Astrocyte (in vitro differentiated cells and primary cell): ENCODE measurements at regions not wholly inside any gene's neighbourhood (a gene's known extent, or its start where the extent isn't known, plus 50 kb on each side); places are given as distances from the start of the nearest gene placed in this dataset.

Source experiments
- DNase-seq: peaks from one replicate; pipeline ENCODE4 v3.0.0-alpha.2; 2010; ENCODE audit warnings: low read depth
- FAIRE-seq: peaks from 2 replicates; lab custom pipeline; 2011; peaks lifted over from hg19 to GRCh38; lab: Jason Lieb, UNC
- H2AFZ ChIP-seq: 2 replicates; pipeline ENCODE4 v1.6.0; 2012; ENCODE audit warnings: low read depth, low read length, inconsistent platforms
- H3K27ac ChIP-seq: 2 replicates; pipeline ENCODE4 v1.5.1; 2011; ENCODE audit warnings: low read depth, low read length, inconsistent platforms
- H3K27me3 ChIP-seq: 2 replicates; pipeline ENCODE4 v1.6.0; 2011; ENCODE audit warnings: low read length, inconsistent platforms; ENCODE audit not compliant: insufficient read depth
- H3K36me3 ChIP-seq: 2 replicates; pipeline ENCODE4 v1.5.1; 2011; ENCODE audit warnings: low read length, inconsistent platforms; ENCODE audit not compliant: insufficient read depth
- H3K4me1 ChIP-seq: 2 replicates; pipeline ENCODE4 v1.5.1; 2011; ENCODE audit warnings: low read length, inconsistent platforms; ENCODE audit not compliant: insufficient read depth
- H3K4me2 ChIP-seq: 2 replicates; pipeline ENCODE4 v1.6.0; 2012; ENCODE audit warnings: low read length, inconsistent platforms
- H3K4me3 ChIP-seq: 2 replicates; pipeline ENCODE4 v1.5.1; 2011; ENCODE audit warnings: low read depth, mild to moderate bottlenecking, low read length, inconsistent platforms; ENCODE audit not compliant: insufficient read depth
- H3K79me2 ChIP-seq: 2 replicates; pipeline ENCODE4 v1.6.0; 2012; ENCODE audit warnings: mild to moderate bottlenecking, low read length, inconsistent platforms; ENCODE audit not compliant: insufficient read depth
- H3K9ac ChIP-seq: 2 replicates; pipeline ENCODE4 v1.6.0; 2012; ENCODE audit warnings: mild to moderate bottlenecking, low read length, inconsistent platforms
- H3K9me3 ChIP-seq: 2 replicates; pipeline ENCODE4 v1.5.1; 2012; ENCODE audit warnings: low read depth, mild to moderate bottlenecking, low read length, inconsistent platforms; ENCODE audit not compliant: insufficient read depth
- H4K20me1 ChIP-seq: 2 replicates; pipeline ENCODE4 v1.6.0; 2012; ENCODE audit warnings: low read length, inconsistent platforms; ENCODE audit not compliant: insufficient read depth
- H3K27ac Mint-ChIP-seq: one replicate; pipeline ENCODE4 v1.8.0; 2021; ENCODE audit warnings: mild to moderate bottlenecking, mixed read lengths; ENCODE audit not compliant: unreplicated experiment
- H3K27me3 Mint-ChIP-seq: one replicate; pipeline ENCODE4 v1.8.0; 2021; ENCODE audit warnings: low read depth, mixed read lengths; ENCODE audit not compliant: unreplicated experiment
- H3K36me3 Mint-ChIP-seq: one replicate; pipeline ENCODE4 v1.8.0; 2021; ENCODE audit warnings: low read depth, mixed read lengths; ENCODE audit not compliant: unreplicated experiment
- H3K4me1 Mint-ChIP-seq: one replicate; pipeline ENCODE4 v1.8.0; 2021; ENCODE audit warnings: low read depth, mixed read lengths; ENCODE audit not compliant: unreplicated experiment
- H3K4me3 Mint-ChIP-seq: one replicate; pipeline ENCODE4 v1.8.0; 2021; ENCODE audit warnings: mild to moderate bottlenecking, moderate library complexity, mixed read lengths; ENCODE audit not compliant: unreplicated experiment
- H3K9me3 Mint-ChIP-seq: one replicate; pipeline ENCODE4 v1.8.0; 2021; ENCODE audit warnings: mild to moderate bottlenecking, mixed read lengths; ENCODE audit not compliant: unreplicated experiment
- CTCF ChIP-seq: IDR thresholded peaks from 2 replicates; pipeline ENCODE4 v1.5.1; 2011; ENCODE audit warnings: low read depth, mild to moderate bottlenecking, inconsistent platforms, low read length, moderate library complexity; ENCODE audit not compliant: insufficient read depth
- EZH2 ChIP-seq: IDR thresholded peaks from 2 replicates; pipeline ENCODE4 v1.6.1; 2012; ENCODE audit warnings: mild to moderate bottlenecking, low read length, inconsistent platforms; ENCODE audit not compliant: insufficient read depth

- FAIRE-seq, result no peak
- H3K36me3 ChIP-seq, result no peaks in the 10 kb centered on the region
- H3K4me2 ChIP-seq, result no peak overlapping the region
- no peak for TF ChIP-seq EZH2
- no peak for TF ChIP-seq CTCF
- no peak for DNase-seq
- H3K4me3 ChIP-seq, result no peak overlapping the region
- Mint-ChIP-seq H3K27ac (no peak overlapping the region), H3K27me3 (no peaks in the 10 kb centered on the region), H3K4me1 (peaks cover 20% of the 10 kb centered on the region), H3K9me3 (peaks cover 17% of the 10 kb centered on the region), H3K36me3 (peaks cover 4% of the 10 kb centered on the region), H3K4me3 (no peak overlapping the region)
- H3K9me3 ChIP-seq, result no peaks in the 10 kb centered on the region
- no peak overlapping the region for H3K27ac ChIP-seq
- no peak overlapping the region for H2AFZ ChIP-seq
- no peaks in the 10 kb centered on the region for H3K79me2 ChIP-seq
- H4K20me1 ChIP-seq, result no peaks in the 10 kb centered on the region
- H3K27me3 ChIP-seq, result no peaks in the 10 kb centered on the region
- H3K9ac ChIP-seq, result no peak overlapping the region
- H3K4me1 ChIP-seq, result peaks cover 4% of the 10 kb centered on the region
These were observed 173.6 kb upstream of the SMAD3 start for GRCh38 chr15:66891776-66892175.

DNA sequence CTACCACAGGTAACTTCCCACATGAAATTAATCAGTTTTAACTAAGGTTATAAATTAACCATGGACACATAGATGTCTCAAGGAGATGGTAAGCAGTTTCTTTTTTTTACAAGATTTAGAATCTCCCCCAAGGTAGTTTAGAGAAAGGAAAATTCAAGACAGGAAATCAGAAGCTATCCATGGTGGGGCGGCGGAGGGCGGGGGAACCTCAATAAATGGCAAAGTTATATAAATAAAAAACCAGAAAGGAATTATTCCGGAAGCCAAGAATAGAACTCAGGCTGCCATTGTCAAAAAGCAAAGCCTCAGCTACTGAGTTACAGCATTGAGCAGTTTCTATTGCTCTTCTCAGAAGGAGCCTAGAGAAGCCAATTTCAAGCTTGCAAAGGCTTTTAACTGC is 172.1 kb upstream of the SMAD3 start:
- Histone ChIP-seq H3K79me2 (no peaks in the 10 kb centered on the region), H3K27me3 (no peaks in the 10 kb centered on the region), H3K4me3 (no peak overlapping the region), H3K27ac (no peak overlapping the region), H3K4me2 (no peak overlapping the region), H3K9me3 (no peaks in the 10 kb centered on the region), H4K20me1 (no peaks in the 10 kb centered on the region), H3K4me1 (peaks cover 4% of the 10 kb centered on the region), H3K9ac (no peak overlapping the region), H2AFZ (no peak overlapping the region), H3K36me3 (no peaks in the 10 kb centered on the region)
- Mint-ChIP-seq H3K4me3 (no peak overlapping the region), H3K9me3 (peaks cover 17% of the 10 kb centered on the region), H3K27ac (no peak overlapping the region), H3K36me3 (no peaks in the 10 kb centered on the region), H3K27me3 (no peaks in the 10 kb centered on the region), H3K4me1 (peaks cover 15% of the 10 kb centered on the region)
- DNase-seq, result no peak
- no peak for FAIRE-seq
- TF ChIP-seq CTCF, result no peak
- TF ChIP-seq EZH2, result no peak

DNA sequence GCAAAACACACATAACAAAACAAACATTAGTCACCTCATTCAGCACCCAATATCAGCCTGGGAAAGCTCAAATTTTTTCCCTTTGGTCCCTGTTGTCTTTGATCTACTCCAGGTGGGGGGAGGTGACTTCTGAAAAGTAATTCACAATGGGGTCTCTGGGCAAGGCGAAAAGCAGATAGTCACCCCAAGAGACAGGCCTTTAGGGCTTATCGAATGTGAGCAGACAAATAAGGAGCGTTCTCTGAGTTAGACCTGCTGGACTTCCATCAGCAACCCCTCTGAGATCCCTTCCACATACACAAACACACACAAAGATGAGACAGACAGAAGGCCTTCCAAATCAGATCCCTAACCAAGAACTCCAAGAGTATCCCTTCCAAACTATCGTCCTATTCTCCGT is 171.0 kb upstream of the SMAD3 start:
- Histone ChIP-seq H3K27me3 (no peaks in the 10 kb centered on the region), H3K9me3 (no peaks in the 10 kb centered on the region), H3K9ac (no peak overlapping the region), H3K4me3 (no peak overlapping the region), H4K20me1 (no peaks in the 10 kb centered on the region), H3K27ac (no peak overlapping the region), H3K4me1 (peaks cover 4% of the 10 kb centered on the region), H3K36me3 (no peaks in the 10 kb centered on the region), H3K79me2 (no peaks in the 10 kb centered on the region), H2AFZ (no peak overlapping the region), H3K4me2 (no peak overlapping the region)
- Mint-ChIP-seq H3K27ac (no peak overlapping the region), H3K9me3 (peaks cover 15% of the 10 kb centered on the region), H3K36me3 (no peaks in the 10 kb centered on the region), H3K27me3 (no peaks in the 10 kb centered on the region), H3K4me1 (peaks cover 19% of the 10 kb centered on the region), H3K4me3 (no peak overlapping the region)
- DNase-seq (no peak), FAIRE-seq (no peak)
- TF ChIP-seq CTCF (no peak), EZH2 (no peak)
